AG09309 (cell line): ENCODE measurements at regions not wholly inside any gene's neighbourhood (a gene's known extent, or its start where the extent isn't known, plus 50 kb on each side); places are given as distances from the start of the nearest gene placed in this dataset.

Experiments used
- DNase-seq: peaks from one replicate; pipeline ENCODE4 v3.0.0-alpha.2; 2010; ENCODE audit warnings: low read depth
- H3K4me3 ChIP-seq: 2 replicates; pipeline ENCODE4 v1.5.1; 2011; ENCODE audit warnings: mild to moderate bottlenecking, low read depth, low read length, moderate library complexity; ENCODE audit not compliant: control insufficient read depth
- CTCF ChIP-seq: IDR thresholded peaks from 2 replicates; pipeline ENCODE4 v1.5.1; 2011; ENCODE audit warnings: mild to moderate bottlenecking, low read depth, low read length, inconsistent platforms; ENCODE audit not compliant: insufficient read depth, control insufficient read depth; ENCODE audit errors: missing control alignments

GRCh38 chr2:192292478-192292877 is 97.7 kb upstream of the TMEFF2 start:
- no peak for TF ChIP-seq CTCF
- no peak for DNase-seq
- H3K4me3 ChIP-seq: no peak overlapping the region

GRCh38 chr2:192288295-192288694 is 93.6 kb upstream of the TMEFF2 start:
- DNase-seq: no peak
- H3K4me3 ChIP-seq: no peak overlapping the region
- no peak for TF ChIP-seq CTCF

DNA sequence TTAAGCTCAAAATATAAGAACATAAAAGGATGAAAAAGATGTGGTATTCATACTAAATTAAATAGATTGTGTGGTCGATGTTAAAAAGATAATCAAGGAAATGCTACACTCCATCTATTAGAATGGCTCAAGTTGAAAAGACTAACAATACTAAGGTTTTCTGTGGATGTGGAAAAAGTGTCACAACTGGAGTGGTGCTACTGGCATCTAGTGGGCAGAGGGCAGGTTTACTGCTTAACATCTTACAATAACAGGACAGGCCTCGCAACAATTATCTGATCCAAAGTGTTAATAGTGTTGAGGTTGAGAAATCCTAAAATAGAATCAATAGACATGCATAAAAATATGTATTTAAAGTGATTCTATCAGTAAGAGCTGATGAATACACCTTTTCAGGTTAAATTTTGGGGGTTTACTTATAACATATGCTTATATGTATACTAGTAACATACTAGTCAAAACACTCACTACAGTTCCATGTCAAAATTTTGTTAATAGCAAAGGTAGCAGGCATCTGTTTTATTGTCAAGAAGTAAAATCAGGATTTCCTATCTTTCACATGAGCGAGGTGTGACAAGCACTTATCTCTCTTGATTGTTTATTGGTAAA is 91.5 kb upstream of the TMEFF2 start:
- TF ChIP-seq CTCF: peak; percentile 74
- DNase-seq: peak; percentile 28

GRCh38 chr2:192283450-192283849 is 88.7 kb upstream of the TMEFF2 start:
- no peak for TF ChIP-seq CTCF
- H3K4me3 ChIP-seq: no peak overlapping the region
- no peak for DNase-seq

More for the DNA sequence above, 91.5 kb upstream of the TMEFF2 start:
- no peak overlapping the region for H3K4me3 ChIP-seq

DNA sequence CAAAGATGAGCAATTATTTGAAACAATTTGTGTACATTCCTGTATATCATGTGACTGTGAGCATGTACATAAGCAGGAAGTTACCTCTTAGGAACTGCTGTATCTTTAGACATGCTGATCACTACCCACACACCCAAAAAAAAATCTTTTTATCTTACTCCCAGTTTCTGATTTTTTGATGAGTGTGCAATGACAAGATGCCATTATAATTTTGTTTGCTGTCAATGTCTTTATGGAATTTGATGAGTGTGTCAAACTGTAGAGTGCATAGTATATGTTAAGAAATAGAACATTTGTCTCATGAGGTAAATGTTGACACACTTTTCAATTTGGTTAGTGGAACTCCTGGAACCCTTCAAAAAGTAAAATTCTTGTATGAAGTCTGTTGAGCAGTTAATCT is 84.0 kb upstream of the TMEFF2 start:
- no peak for DNase-seq
- TF ChIP-seq CTCF: no peak

DNA sequence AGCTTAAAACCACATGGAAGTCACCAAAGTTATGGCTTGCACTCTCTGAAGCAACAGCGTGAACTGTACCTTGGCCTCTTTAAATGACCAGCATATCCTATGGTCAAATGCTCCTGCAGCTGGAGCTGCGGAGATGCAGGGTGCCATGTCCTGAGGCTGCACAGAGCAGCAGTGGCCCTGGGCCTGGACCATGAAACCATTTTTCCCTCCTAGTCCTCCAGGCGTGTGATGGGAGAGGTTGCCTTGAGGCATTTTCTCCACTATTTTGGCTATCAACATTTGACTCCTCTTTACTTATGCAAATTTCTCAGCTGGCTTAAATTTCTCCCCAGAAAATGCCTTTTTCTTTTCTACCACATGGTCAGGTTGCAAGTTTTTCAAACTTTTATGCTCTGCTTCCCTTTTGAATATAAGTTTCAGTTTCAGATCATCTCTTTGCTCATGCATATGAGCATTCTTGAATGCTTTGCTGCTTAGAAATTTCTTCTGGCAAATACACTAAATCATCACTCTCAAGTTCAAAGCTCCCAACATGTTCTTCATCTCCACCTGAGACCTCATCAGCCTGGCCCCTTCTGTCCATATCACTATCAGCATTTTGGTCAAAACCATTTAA is 82.9 kb upstream of the TMEFF2 start:
- H3K4me3 ChIP-seq: no peak overlapping the region
- DNase-seq: no peak
- TF ChIP-seq CTCF: no peak

More for the DNA sequence above, 84.0 kb upstream of the TMEFF2 start:
- no peak overlapping the region for H3K4me3 ChIP-seq
